ENCODE measurements at regions not wholly inside any gene's neighbourhood (a gene's known extent, or its start where the extent isn't known, plus 50 kb on each side); places are given as distances from the start of the nearest gene placed in this dataset.

DNA sequence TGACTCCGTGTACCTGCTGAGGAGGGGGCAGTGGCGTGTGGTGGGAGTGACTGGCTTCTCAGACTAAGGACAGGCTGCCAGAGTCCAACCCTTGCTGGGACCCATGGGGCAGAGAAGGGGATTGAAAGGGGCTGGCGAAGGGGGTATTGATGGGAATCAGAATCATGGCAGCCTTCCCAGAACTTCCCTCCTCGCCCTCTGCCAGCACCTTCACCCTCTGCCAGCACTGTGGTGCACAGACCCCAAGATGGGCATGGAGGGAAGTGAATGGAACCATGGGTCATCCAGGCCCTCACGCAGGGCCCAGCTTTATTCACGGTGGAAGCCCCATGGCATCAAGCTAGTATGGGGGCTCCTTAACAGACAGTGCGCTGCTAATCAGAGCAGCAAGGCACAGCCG lies 76.8 kb downstream of the IRX5 start:
- no peaks in the 10 kb centered on the region for H3K36me3 ChIP-seq
- no peak overlapping the region for H3K27ac ChIP-seq
- H3K4me3 ChIP-seq: no peak overlapping the region
- H3K4me1 ChIP-seq: no peaks in the 10 kb centered on the region
- 79 to 89% methylated on average over 8 of the region's 8 CpGs for WGBS, 2 donors
- TF ChIP-seq EP300 (IDR thresholded peaks at IDR 0.05): no peak
- intact Hi-C loops (cut with DNase I): no loop called here
- no peaks in the 10 kb centered on the region for H3K9me3 ChIP-seq
- no peak for DNase-seq
- H3K27me3 ChIP-seq: peaks cover 0 to 7% (median 0%) of the 10 kb centered on the region in 3 donors

DNA sequence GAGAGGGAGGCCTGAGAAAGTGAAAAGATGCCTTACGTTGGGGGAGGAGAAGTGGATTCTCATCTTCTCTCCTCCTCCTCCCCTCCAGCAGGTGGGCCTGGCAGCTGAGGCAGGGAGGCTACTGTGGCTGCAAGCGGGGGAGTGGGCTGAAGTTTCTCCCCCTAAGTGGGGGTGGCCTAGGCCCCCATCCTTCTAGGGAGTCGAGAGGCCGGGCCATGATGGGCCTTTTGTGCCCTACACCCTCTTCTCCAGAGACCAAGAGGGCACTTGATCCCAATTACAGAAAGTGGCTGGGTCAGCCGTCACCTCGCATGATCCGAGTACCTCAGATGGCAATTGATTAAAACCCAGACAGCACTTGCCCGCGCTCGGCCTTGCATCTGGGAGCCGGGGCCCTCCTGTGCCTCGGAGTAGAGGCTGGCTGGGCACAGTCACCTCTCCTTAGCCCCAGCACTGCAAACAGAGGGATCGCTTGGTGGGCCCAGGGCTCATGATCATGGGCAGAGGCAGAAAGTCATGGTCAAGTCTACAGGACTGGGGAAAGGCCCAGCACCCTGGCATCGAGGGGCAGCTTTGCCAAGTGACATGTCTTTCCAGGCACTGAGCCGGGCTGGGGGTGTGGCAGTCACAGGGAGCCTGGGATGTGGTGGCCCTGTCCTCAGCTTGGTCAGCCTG lies 78.3 kb downstream of the IRX5 start:
- Histone ChIP-seq H3K36me3 (no peaks in the 10 kb centered on the region), H3K9me3 (no peaks in the 10 kb centered on the region), H3K27me3 (peaks cover 0 to 7% (median 0%) of the 10 kb centered on the region in 3 donors), H3K27ac (no peak overlapping the region), H3K4me3 (no peak overlapping the region), H3K4me1 (no peaks in the 10 kb centered on the region)
- intact Hi-C loops (cut with DNase I): no loop called here
- no peak for DNase-seq
- 88 to 92% methylated on average over 15 of the region's 15 CpGs for WGBS, 2 donors
- TF ChIP-seq EP300 (IDR thresholded peaks at IDR 0.05) (no peak), POLR2AphosphoS5 (IDR thresholded peaks at IDR 0.05) (no peak), POLR2A (IDR thresholded peaks at IDR 0.05) (no peak)
- TF ChIP-seq, protein P1, sequence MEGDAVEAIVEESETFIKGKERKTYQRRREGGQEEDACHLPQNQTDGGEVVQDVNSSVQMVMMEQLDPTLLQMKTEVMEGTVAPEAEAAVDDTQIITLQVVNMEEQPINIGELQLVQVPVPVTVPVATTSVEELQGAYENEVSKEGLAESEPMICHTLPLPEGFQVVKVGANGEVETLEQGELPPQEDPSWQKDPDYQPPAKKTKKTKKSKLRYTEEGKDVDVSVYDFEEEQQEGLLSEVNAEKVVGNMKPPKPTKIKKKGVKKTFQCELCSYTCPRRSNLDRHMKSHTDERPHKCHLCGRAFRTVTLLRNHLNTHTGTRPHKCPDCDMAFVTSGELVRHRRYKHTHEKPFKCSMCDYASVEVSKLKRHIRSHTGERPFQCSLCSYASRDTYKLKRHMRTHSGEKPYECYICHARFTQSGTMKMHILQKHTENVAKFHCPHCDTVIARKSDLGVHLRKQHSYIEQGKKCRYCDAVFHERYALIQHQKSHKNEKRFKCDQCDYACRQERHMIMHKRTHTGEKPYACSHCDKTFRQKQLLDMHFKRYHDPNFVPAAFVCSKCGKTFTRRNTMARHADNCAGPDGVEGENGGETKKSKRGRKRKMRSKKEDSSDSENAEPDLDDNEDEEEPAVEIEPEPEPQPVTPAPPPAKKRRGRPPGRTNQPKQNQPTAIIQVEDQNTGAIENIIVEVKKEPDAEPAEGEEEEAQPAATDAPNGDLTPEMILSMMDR (IDR thresholded peaks at IDR 0.05): no peak

DNA sequence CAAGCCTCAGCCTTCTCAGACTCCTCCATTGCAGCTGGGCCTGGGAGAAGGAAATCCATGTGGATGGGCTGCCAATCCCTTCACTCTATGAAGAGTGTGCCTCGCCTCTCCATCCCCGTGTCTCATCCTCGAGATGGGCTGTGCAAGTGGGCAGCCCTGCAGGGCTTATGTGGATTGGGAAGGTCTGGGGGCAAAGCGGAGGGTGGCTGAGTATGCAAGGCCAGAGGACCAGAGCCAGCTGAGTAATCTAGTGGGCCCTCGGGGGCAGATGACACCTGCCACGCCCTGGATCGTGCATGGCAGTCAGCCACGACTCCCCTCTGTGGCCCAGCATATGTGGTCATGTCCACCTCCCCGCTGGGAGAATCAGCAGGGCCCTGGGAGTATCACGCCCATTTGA lies 78.9 kb downstream of the IRX5 start:
- no peak for DNase-seq
- H3K4me3 ChIP-seq: no peak overlapping the region
- H3K9me3 ChIP-seq: no peaks in the 10 kb centered on the region
- intact Hi-C loops (cut with DNase I): no loop called here
- TF ChIP-seq EP300 (IDR thresholded peaks at IDR 0.05): no peak
- no peak for TF ChIP-seq POLR2AphosphoS5 (IDR thresholded peaks at IDR 0.05)
- no peak for TF ChIP-seq POLR2A (IDR thresholded peaks at IDR 0.05)
- TF ChIP-seq, protein P1 (IDR thresholded peaks at IDR 0.05): no peak
- no peak overlapping the region for H3K27ac ChIP-seq
- WGBS, 2 donors: 67 to 82% methylated on average over 10 of the region's 10 CpGs
- H3K36me3 ChIP-seq: no peaks in the 10 kb centered on the region
- H3K4me1 ChIP-seq: no peaks in the 10 kb centered on the region
- peaks cover 0 to 7% (median 0%) of the 10 kb centered on the region in 3 donors for H3K27me3 ChIP-seq

DNA sequence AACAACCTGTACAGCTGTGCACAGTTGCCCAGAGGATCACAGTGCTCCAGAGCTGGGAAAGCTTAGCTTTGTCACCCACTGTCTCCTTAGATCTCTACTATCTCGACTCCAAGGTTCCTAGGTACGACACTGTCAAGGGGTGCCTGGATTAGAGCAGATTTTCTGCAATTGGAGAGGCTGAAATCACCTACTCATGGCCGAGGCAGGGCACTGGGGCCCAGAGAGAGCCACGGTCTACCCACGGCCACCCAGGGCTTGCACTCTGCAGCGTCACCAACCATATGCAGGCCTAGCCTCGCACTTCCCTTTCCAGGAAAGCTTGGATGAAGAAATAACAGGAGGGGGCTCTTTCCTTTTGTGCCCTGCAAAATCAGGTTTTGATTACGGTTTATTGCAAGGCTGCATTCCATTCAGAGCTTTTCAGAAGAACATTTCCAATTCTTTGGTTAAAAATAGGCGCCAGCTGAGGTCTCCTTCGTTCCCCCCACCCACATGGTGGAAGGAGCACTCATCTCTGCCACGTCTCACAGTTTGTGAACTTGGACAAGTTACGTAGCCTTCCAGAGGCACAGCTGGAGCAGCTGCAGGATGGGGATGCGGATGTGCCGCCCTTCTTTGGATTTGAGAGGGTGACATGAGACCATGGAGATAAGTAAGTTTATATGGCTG lies 80.0 kb downstream of the IRX5 start:
- DNase-seq: no peak
- Histone ChIP-seq H3K27ac (no peak overlapping the region), H3K4me3 (no peak overlapping the region), H3K36me3 (no peaks in the 10 kb centered on the region), H3K27me3 (peaks cover 0 to 3% (median 0%) of the 10 kb centered on the region in 3 donors), H3K4me1 (no peaks in the 10 kb centered on the region), H3K9me3 (no peaks in the 10 kb centered on the region)
- WGBS, 2 donors: 76% methylated on average over 14 of the region's 14 CpGs
- intact Hi-C loops (cut with DNase I): no loop called here
- TF ChIP-seq POLR2A (IDR thresholded peaks at IDR 0.05) (no peak), POLR2AphosphoS5 (IDR thresholded peaks at IDR 0.05) (no peak)
- TF ChIP-seq, protein P1 (IDR thresholded peaks at IDR 0.05): no peak

DNA sequence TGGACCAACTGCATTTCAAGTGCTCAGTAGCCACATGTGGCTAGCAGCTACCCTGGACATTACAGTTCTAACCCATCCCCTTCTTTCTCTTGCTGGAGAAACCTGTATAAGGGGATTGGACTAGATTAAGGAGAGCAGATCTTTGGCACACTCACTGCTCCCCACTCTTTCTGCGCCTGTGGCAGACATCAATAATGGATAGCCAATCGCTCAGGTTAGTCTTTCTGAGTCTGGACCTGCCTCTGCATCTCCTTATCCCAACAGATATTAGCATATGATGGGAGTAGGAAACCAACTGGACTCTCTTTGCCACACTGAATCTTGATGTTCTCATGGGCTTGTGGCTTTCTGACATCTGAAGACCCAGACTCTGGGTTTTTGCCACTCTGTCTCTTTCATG lies 81.7 kb downstream of the IRX5 start:
- 63 to 67% methylated on average over 2 of the region's 2 CpGs for WGBS, 2 donors

More for the DNA sequence above, 81.7 kb downstream of the IRX5 start:
- Histone ChIP-seq H3K9me3 (no peaks in the 10 kb centered on the region), H3K36me3 (no peaks in the 10 kb centered on the region), H3K27ac (no peak overlapping the region), H3K4me1 (no peaks in the 10 kb centered on the region), H3K4me3 (no peak overlapping the region), H3K27me3 (peaks cover 0 to 3% (median 0%) of the 10 kb centered on the region in 3 donors)
- no peak for DNase-seq
- intact Hi-C loops (cut with DNase I): no loop called here
- TF ChIP-seq POLR2A (IDR thresholded peaks at IDR 0.05) (no peak), POLR2AphosphoS5 (IDR thresholded peaks at IDR 0.05) (no peak), EP300 (IDR thresholded peaks at IDR 0.05) (no peak)
- TF ChIP-seq, protein P1 (IDR thresholded peaks at IDR 0.05): no peak

Measured in sigmoid colon (tissue), 6 donors.